ENCODE measurements at regions not wholly inside any gene's neighbourhood (a gene's known extent, or its start where the extent isn't known, plus 50 kb on each side); places are given as distances from the start of the nearest gene placed in this dataset.

GRCh38 chr16:51071326-51071725 lies 79.7 kb downstream of the SALL1 start:
- TF ChIP-seq CTCF (IDR thresholded peaks at IDR 0.05) (no peak), POLR2A (IDR thresholded peaks at IDR 0.05) (no peak)

Measured in heart left ventricle (tissue), 13 donors.